ENCODE measurements at regions not wholly inside any gene's neighbourhood (a gene's known extent, or its start where the extent isn't known, plus 50 kb on each side); places are given as distances from the start of the nearest gene placed in this dataset.

DNA sequence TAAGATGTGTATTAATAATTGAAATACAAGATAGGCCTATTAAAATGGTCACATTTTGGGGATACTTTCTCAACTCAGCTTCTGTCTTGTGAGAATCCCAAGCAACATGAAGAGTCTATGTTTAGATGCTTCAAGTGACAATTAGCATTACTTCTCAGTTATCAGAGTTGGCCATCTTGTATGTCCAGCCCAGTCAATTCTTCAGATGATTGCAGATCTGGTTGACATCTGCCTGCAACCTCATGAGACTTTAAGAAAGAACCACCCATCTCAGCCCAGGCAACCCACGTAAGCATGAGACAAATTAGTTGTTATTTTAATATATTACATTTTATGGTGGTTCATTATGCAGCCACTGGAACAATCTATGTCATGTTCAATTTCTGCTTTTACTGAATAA, 256.5 kb downstream of the TENT5A start:
- no peak for DNase-seq (ENCODE audit: extremely low read depth in 1 of 11, low read depth in 9 of 11, low spot score in 4 of 11)

DNA sequence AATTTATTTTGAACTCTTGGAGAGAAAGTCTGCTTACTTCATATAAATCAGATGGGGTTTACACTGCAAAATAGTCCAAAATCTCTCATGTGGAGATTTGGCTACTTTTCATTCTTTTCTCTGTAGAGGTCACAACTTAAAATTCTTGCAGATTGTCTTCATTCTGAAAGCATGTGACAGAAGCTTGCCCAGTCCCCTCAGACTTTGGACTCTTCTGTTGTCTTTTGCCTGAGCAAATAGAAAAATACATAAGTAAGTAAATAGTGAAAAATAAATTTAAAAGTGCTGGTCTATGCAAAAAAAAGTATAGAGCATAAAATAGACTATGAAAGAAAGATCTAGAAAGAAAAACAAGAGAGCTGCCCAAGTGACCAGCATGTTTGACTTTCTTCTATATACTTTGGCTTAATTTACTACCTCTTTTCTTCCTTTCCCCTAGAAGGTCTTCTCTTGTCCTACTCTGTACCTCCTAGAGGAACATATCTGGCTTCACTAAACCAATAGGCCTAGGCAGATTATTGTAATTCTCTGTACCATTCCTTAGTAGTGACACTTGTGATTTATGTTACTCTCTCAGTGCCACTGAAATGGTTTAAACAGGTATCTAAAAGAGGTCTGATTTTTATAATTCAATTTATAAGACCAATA, 260.9 kb downstream of the TENT5A start:
- DNase-seq (ENCODE audit: extremely low read depth in 1 of 11, low read depth in 9 of 11, low spot score in 4 of 11): no peak

DNA sequence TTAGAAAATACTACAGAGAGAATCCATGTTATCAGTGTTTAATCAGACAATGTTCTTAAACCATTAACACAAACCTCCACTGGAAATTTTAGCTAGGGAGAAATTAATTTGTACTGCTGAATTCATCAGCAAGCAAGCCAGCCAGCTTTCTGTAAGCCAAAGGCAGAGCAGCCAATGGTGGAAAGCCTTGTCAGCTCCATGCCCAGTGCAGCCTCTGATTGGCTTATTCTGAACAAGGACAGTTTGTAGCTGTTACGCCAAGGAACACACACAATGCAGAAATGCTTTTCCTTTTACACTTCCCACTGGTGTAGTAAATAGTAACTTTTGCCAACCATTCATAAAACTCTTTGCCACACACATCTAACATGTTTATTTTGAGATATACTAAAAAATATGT, 265.0 kb downstream of the TENT5A start:
- DNase-seq (ENCODE audit: extremely low read depth in 1 of 11, low read depth in 9 of 11, low spot score in 4 of 11): no peak

DNA sequence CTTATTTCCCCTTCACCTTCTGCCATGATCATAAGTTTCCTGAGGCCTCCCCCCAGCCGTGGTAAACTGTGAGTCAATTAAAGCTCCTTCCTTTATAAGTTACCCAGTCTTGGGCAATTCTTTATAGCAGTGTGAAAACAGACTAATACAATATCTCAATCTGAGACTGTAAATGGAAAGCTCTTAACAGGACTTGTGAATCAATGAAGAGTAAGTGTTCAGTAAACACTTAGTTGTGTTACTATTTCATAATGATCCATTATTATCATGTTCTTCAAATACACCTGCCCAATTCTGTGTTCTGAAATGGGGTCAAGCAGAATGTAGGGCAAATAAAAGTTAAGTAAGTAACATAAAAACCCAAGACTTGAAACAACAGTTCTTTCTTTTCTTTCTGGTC, 266.2 kb downstream of the TENT5A start:
- DNase-seq (ENCODE audit: extremely low read depth in 1 of 11, low read depth in 9 of 11, low spot score in 4 of 11): no peak

DNA sequence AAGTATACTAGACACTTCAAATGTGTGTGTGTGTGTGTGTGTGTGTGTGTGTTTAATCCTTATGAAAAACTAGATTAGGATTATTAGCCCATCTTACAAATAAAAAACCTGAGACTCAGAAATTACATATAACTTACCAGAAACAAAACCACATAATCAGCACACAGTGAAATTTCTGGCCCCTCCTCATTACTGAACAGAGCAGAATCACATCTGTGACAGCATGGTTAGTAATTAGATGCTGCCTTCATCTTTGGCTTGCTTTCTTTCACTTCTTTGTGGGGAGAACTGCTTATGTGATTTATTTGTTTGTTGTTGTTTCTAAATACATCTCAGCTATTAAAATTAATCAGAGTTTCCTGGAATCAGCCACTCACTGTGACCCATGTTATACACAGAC, 267.1 kb downstream of the TENT5A start:
- DNase-seq (ENCODE audit: extremely low read depth in 1 of 11, low read depth in 9 of 11, low spot score in 4 of 11): no peak

DNA sequence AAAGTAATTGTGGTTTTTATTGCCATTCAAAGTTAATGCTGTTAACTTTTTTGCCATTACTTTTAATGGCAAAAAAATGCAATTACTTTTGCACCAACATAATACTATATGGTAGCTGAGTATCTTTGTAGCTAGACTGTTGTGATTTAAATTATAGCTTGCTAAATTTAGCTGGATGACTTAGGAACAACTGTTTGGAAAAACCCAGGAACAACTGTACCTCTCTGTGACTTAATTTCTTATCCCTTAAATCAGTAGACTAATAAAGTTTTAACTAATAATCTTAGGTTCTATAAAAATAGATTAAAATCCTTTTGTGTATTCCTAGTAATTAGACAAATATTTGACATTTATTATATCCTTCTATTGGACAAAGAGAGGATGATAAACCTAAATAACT, 268.2 kb downstream of the TENT5A start:
- DNase-seq (ENCODE audit: extremely low read depth in 1 of 11, low read depth in 9 of 11, low spot score in 4 of 11): no peak

DNA sequence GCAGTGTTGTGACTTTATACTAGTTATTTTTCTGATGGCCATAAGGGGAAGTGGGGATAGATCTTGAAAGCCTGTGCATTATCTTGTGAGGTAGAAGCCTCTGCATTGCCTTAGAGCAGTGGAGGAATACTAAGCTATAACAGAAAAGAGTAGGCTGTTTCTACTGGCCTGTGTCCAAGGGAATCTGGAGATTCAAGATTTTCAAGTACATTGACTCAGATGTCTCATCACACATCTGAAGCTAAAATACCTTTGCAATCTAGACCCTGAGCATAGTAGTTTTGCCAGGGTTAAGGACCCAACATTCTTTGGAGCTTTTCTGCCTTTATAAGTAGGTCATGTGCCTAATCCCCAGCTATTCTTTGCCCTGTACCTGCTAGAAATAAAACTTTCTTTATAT, 272.3 kb downstream of the TENT5A start:
- no peak for DNase-seq (ENCODE audit: extremely low read depth in 1 of 11, low read depth in 9 of 11, low spot score in 4 of 11)

DNA sequence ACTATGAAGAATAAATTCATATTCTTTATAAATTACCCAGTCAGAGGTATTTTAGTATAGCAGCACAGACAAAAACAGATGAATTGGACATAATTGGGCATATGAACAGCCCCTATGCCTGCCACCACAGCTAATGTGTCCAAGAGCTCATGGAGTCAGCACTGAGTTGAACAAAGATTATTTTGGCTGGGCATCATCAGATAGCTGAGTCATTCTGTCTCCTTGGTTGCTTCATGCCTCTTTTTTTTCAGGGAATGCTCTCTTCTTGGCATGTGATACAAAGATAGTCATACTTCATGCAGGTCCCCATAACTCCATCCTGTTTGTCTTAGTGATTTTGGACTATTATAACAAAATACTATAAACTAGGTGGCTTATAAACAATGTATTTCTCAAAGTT, 275.6 kb downstream of the TENT5A start:
- DNase-seq (ENCODE audit: extremely low read depth in 1 of 11, low read depth in 9 of 11, low spot score in 4 of 11): no peak

DNA sequence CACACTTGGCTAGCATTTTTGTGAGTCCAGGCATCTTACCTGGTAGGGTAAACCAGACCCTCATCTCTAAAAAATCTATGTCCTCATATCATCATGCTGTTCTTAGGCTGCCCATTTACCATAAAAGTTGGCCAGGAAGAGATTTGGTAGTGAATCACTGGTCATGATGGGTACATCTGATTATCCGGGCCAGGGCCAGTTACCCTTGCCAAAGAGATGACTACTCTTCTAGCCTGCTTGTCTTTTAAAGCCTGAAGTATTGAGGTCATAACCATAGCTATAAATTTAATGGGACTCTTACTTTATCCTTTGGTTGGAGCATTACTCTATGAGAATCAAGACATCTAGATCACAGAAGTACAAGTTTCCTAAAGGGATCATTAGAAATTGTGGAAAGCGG, 276.8 kb downstream of the TENT5A start:
- DNase-seq (ENCODE audit: extremely low read depth in 1 of 11, low read depth in 9 of 11, low spot score in 4 of 11): no peak

DNA sequence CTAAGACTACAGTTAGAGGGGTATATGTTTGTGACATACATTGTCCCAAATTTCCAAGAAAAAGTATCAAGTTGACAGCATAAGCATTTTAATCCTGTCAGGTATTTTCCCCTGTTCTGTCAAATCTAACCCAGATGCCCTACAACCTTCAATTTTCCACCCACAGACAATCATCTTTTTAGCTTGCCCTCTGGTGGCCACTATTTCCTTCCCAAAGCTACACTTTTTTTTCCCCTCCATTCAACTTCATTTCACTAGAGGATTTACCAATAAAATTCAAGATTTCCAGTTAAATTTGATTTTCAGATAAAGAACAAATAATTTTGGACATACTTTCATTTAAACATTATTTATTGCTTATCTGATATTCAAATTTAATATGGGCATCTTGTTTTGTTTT, 286.6 kb downstream of the TENT5A start:
- DNase-seq (ENCODE audit: extremely low read depth in 1 of 11, low read depth in 9 of 11, low spot score in 4 of 11): no peak

DNA sequence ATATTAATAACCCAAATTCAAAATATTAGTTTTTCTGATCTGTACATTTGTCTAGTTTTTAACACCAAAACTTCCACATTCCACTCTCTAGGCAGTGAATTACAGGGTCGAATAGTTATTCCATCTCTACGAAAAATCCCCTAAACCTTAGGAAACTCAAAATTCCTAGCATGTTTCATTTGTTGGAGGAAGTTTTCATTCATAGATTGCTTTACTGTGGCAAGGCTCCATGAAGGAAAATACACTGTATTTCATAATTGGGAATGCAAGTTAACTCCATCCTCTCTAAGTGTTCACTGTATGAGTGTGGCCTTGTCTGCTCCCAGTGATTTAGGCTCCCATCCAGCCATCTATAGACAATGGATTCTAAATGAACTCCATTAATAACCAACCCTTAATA, 296.1 kb downstream of the TENT5A start:
- no peak for DNase-seq (ENCODE audit: extremely low read depth in 1 of 11, low read depth in 9 of 11, low spot score in 4 of 11)

DNA sequence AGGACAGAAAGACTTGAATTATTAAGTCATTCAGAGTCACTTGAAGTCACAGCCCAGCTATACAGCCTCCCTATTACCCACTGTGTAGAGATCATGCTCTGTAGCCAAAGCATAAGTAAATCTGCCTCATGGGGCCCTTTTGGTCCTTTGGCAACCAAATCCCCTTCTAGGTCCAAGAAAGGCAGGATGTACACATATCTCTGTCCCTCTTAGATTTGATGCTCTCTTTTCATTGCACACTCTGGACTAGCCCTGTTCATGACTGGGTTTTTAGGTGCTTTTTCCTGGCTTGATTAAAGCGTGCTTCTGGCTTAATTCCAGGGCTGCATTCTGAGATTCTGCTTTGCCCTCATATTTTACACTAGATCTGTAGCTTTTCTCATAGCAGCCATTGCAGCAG, 296.8 kb downstream of the TENT5A start:
- DNase-seq (ENCODE audit: extremely low read depth in 1 of 11, low read depth in 9 of 11, low spot score in 4 of 11): no peak

DNA sequence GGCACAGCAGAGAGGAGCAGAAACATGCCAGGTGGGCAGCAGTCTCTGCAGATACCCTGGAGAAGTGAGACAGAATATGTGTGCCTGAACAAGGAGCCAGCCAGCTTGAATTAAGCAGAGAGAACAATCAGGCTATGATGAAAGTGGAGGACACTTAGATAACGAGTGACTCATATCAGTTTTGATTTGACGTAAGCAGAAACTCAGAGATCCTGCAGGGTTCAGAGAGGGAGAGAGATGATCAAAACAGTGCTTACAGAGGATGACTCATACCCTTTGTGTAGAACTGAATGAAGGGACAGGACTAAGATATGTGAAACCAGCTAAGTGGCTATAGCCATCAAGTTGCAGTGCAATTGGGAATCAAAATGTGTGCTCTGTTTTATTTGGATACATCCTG, 300.7 kb downstream of the TENT5A start:
- no peak for DNase-seq (ENCODE audit: extremely low read depth in 1 of 11, low read depth in 9 of 11, low spot score in 4 of 11)

DNA sequence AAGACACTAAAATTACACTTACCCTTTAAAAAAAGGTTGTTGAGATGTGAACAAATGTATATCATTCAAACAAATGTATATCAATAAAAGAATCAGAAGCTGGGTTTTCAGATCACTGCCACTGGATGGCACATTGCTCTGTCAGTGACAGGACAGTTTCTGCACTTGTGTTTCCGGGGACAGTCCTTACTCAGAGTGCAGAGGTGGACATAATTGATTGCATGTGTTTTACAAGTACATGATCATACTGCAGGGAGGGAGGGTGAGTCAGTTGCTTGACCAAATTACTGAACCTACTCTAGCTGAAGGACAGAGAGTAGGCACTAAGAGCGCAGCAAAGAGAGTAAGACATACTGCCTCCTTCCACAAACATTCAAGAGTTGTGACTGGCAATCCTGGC, 302.3 kb downstream of the TENT5A start:
- no peak for DNase-seq (ENCODE audit: extremely low read depth in 1 of 11, low read depth in 9 of 11, low spot score in 4 of 11)

DNA sequence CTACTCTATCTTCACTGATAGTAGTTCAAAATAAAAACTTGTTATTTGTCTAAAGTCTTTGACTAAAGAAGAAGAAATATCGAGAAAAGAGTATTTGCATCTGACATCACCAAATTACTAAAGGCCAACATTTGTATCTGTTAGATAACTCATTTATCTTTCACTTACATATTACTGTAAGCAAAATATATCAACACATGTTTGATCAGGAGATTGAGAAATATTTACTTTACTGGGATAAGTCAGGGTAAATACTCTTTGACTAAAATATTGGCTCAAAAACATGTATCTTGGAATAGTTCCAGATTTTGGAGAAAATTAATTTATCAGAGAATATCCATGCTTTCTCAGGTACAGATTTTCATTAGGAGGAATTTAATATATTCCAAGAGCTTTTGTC, 306.0 kb downstream of the TENT5A start:
- DNase-seq (ENCODE audit: extremely low read depth in 1 of 11, low read depth in 9 of 11, low spot score in 4 of 11): no peak

DNA sequence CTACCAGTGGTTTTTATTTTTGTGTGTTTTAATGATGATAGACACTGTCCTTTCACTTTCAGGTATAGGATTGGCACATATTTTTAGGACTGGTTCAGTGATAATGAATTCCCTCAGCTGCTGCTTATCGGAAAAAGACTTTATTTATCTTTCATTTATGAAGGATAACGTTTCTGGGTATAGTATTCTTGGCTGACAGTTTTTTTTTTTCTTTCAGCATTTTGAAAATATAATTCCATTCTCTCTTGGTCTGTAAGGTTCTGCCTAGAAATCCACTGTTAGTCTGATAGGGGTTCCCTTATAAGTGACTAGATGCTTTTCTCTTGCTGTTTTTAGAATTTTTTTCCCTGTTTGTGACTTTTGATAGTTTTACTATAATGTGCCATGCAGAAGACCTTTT, 313.1 kb downstream of the TENT5A start:
- DNase-seq (ENCODE audit: extremely low read depth in 1 of 11, low read depth in 9 of 11, low spot score in 4 of 11): no peak

DNA sequence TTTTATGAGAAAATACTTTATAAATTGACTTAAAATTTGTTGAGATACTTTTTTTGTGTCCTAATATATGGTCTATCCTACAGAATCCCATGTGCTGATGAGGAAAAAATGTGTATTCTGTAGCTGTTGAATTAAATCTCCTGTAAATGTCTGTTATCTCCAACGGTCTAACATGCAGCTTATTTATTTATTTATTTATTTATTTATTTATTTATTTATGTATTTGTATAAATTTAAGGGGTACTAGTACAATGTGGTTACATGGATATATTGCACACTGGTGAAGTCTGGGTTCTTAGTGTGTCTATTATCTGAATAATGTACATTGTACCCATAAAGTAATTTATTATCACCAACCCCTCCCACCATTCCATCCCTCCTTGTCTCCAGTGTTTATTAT, 315.5 kb downstream of the TENT5A start:
- DNase-seq (ENCODE audit: extremely low read depth in 1 of 11, low read depth in 9 of 11, low spot score in 4 of 11): no peak

DNA sequence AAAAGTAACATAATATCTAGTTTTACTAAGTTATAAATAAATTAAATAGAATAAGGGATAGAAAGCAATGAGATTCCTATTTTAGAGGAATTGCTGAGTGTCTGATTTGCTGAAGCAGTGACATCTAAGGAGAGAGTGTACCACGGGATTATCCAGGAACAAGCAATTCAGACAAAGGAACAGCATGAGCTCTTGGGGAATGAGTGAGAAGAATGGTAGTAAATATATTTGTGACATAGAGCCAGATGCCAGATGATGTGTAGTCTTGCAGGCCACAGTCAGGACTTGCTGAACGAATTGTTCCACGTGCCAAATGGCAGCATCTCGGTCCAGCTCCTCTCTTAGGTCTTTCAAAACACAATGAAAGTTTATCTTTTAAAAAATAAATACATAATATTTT, 339.2 kb downstream of the TENT5A start:
- no peak for DNase-seq (ENCODE audit: extremely low read depth in 1 of 11, low read depth in 9 of 11, low spot score in 4 of 11)

DNA sequence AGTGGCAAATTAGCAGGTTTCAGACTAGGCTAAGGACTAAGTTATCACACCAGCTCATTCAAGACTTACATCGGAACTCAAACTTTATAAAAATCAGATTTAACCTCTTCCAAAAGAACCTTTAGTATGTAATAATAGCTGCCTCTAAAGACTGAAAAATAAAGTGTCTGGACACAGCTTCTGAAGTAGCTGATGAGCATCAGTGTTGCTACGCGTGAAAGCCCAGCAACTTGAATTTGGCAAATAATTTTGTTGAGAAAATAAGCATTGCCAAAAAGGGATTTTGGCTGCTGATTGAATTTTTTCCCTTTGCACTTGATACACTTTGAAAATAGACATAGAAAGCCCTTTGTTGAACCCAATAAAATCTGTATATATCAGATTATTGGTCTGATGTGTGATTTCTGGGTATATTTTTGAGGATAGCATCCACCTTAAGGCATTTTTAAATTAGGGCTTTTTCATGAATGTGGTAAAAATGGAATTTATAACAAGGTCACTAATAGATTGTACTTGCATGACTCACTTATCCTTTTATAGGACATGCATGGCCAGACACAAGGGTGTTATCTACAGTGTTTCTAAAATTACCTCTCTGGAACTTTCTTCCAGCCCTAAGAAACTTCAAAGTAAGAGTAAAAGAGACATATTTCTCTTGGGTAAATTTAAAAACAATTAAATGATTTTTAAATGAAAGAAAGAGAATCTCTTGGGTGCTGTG, 350.4 kb downstream of the TENT5A start:
- no peak for DNase-seq (ENCODE audit: extremely low read depth in 1 of 11, low read depth in 9 of 11, low spot score in 4 of 11)

DNA sequence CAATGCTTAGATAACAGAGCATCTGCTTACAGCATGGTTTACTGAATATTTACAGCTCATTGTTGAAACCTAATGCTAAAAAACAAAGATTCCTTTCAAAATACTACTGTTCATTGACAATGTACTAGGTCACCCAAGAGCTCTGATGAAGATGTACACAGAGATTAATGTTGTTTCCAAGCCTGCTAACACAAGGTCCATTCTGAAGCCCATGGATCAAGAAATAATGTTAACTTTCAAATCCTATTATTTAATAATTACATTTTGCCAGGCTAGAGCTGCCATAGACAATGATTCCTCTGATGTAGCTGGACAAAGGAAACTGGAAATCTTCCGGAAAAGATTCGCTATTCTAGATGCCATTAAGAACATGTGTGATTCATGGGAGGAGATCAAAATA, 355.6 kb downstream of the TENT5A start:
- DNase-seq (ENCODE audit: extremely low read depth in 1 of 11, low read depth in 9 of 11, low spot score in 4 of 11): no peak

DNA sequence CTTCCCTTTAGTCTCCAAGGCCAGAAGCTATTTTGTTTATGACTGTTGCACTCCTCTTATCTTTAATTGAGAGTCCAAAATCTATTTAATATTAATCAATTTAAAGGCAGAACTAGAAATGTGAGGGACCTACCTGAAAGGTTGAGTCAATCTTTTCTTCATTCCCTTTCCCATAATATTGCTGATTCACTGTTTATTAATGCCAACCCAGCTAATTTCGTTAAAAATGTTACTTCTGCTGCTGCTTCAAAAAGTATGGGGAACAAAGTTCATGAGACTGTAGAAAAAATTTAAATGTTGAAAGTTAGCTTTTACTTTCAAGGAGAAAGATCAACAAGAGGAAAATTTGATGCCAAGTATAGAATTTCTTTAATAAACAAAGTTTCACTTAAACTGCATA, 365.3 kb downstream of the TENT5A start:
- no peak for DNase-seq (ENCODE audit: extremely low read depth in 1 of 11, low read depth in 9 of 11, low spot score in 4 of 11)
